IMR-90 (cell line): ENCODE measurements at regions not wholly inside any gene's neighbourhood (a gene's known extent, or its start where the extent isn't known, plus 50 kb on each side); places are given as distances from the start of the nearest gene placed in this dataset.

Source experiments
- MAFK ChIP-seq: IDR thresholded peaks from 2 replicates; pipeline ENCODE4 v1.6.1; 2012; ENCODE audit warnings: low read depth, low read length, improper control_type of control experiment
- POLR2A ChIP-seq: IDR thresholded peaks from 2 replicates; pipeline ENCODE4 v1.6.1; 2012; ENCODE audit warnings: mild to moderate bottlenecking, low read depth, low read length
- USF2 ChIP-seq: fragments of 150-350 bp; IDR thresholded peaks from 2 replicates; pipeline ENCODE4 v1.6.1; 2017; ENCODE audit warnings: mild to moderate bottlenecking, antibody characterized with exemption, low read length, low read depth
- TF ChIP-seq, protein P1 (sequence below): conservative IDR thresholded peaks from 2 replicates; pipeline ENCODE4 v1.5.1; 2012; ENCODE audit warnings: mild to moderate bottlenecking, low read depth, low read length, improper control_type of control experiment

DNA sequence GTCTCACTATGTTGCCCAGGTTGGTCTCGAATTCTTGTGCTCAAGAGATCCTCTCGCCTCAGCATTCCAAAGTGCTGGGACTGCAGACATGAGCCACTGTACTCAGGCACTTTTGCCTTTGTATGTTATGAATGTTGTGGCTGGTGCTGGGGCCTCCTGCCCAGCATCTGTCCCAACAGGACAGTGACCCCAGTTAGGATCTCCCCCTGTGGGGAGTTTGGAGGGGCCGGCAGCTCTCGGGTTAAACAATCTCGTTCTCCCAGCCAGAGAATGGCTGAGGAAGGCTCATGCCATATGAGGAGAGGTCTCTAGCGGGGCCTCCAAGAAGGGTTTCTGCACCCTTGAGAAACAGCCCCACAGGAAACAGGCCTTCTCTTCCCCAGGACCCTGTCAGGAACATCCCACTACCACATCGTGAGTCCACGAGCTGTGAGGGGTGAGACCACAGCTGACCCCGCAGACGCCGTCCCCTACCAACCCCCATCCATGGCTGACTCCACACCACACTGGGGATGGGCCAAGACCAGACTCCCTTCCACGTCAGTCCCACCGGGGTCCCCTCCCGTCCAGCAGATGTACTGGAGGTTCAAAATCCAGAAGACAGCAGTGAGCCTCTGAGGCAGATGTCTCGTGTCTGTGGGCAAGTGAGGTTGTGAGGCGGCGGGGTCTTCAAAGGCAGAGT, 54.1 kb downstream of the SHANK2 start:
- no peak for TF ChIP-seq POLR2A
- TF ChIP-seq, protein P1, sequence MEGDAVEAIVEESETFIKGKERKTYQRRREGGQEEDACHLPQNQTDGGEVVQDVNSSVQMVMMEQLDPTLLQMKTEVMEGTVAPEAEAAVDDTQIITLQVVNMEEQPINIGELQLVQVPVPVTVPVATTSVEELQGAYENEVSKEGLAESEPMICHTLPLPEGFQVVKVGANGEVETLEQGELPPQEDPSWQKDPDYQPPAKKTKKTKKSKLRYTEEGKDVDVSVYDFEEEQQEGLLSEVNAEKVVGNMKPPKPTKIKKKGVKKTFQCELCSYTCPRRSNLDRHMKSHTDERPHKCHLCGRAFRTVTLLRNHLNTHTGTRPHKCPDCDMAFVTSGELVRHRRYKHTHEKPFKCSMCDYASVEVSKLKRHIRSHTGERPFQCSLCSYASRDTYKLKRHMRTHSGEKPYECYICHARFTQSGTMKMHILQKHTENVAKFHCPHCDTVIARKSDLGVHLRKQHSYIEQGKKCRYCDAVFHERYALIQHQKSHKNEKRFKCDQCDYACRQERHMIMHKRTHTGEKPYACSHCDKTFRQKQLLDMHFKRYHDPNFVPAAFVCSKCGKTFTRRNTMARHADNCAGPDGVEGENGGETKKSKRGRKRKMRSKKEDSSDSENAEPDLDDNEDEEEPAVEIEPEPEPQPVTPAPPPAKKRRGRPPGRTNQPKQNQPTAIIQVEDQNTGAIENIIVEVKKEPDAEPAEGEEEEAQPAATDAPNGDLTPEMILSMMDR, result no peak
- TF ChIP-seq USF2, result no peak
- TF ChIP-seq MAFK, result no peak
